HEK293 (cell line): ENCODE measurements at regions not wholly inside any gene's neighbourhood (a gene's known extent, or its start where the extent isn't known, plus 50 kb on each side); places are given as distances from the start of the nearest gene placed in this dataset.
"Not testable (repeated sequence)": the region's sequence is repeated elsewhere in the genome, so short reads cannot be mapped to it uniquely, and the experiment has no call there.

Source experiments
- CTCF ChIA-PET: fragments of 350-600 bp; formaldehyde crosslinking; extraction: SDS; loops from one replicate; lab custom pipeline; 2021; ENCODE audit warnings: antibody characterized with exemption; lab: Yijun Ruan, JAX
- POLR2A ChIA-PET: fragments of 300-600 bp; formaldehyde crosslinking; extraction: SDS; loops from one replicate; lab custom pipeline; 2020; ENCODE audit warnings: antibody characterized with exemption, inconsistent platforms; lab: Yijun Ruan, JAX
- H3K27ac ChIP-seq: fragments of 200-500 bp; sonication (Bioruptor generic); 2 replicates; pipeline ENCODE4 v1.5.1; 2014; ENCODE audit warnings: low read depth, low read length, control low read depth, inconsistent platforms; ENCODE audit errors: extremely low read depth
- H3K36me3 ChIP-seq, 2 experiments: fragments of 200-500 bp in 1 of 2; sonication (Bioruptor generic) in 1 of 2; 1 replicate in 1 of 2; 2 replicates in 1 of 2; pipeline ENCODE4 v1.5.1; 2014 to 2017; ENCODE audit warnings: inconsistent platforms in 2 of 2, low read length in 2 of 2; ENCODE audit not compliant: control insufficient read depth in 2 of 2, insufficient read depth in 1 of 2
- H3K4me1 ChIP-seq: fragments of 200-500 bp; sonication (Bioruptor generic); 2 replicates; pipeline ENCODE4 v1.5.1; 2014; ENCODE audit warnings: mild to moderate bottlenecking, low read length, inconsistent platforms; ENCODE audit not compliant: control insufficient read depth, insufficient read depth
- H3K4me3 ChIP-seq: 2 replicates; pipeline ENCODE4 v1.5.1; 2011; ENCODE audit warnings: low read depth, mild to moderate bottlenecking, control low read depth, low read length, moderate library complexity
- H3K9me3 ChIP-seq: fragments of 200-500 bp; sonication (Bioruptor generic); 2 replicates; pipeline ENCODE4 v1.5.1; 2014; ENCODE audit warnings: low read depth, low read length, inconsistent platforms; ENCODE audit not compliant: control insufficient read depth, insufficient read depth
- KLF7 ChIP-seq: fragments of 450-650 bp; formaldehyde crosslinking; IDR thresholded peaks from 2 replicates; pipeline ENCODE4 v1.5.1; 2016; ENCODE audit warnings: missing biosample characterization, missing genetic modification characterization, borderline replicate concordance
- MZF1 ChIP-seq: fragments of 450-650 bp; formaldehyde crosslinking; IDR thresholded peaks from 2 replicates; pipeline ENCODE4 v1.5.1; 2017; ENCODE audit warnings: missing biosample characterization, missing genetic modification characterization, borderline replicate concordance
- ZNF133 ChIP-seq: fragments of 450-650 bp; formaldehyde crosslinking; IDR thresholded peaks from 2 replicates; pipeline ENCODE4 v1.5.1; 2016; ENCODE audit warnings: missing biosample characterization, missing genetic modification characterization
- ZNF146 ChIP-seq: fragments of 450-650 bp; formaldehyde crosslinking; IDR thresholded peaks from 2 replicates; pipeline ENCODE4 v1.5.1; 2016; ENCODE audit warnings: missing biosample characterization, missing genetic modification characterization
- ZNF324 ChIP-seq: fragments of 450-650 bp; formaldehyde crosslinking; IDR thresholded peaks from 2 replicates; pipeline ENCODE4 v1.5.1; 2016; ENCODE audit warnings: missing biosample characterization, missing genetic modification characterization
- ZNF501 ChIP-seq: fragments of 450-650 bp; formaldehyde crosslinking; IDR thresholded peaks from 2 replicates; pipeline ENCODE4 v1.5.1; 2016; ENCODE audit warnings: missing biosample characterization, missing genetic modification characterization
- ZNF530 ChIP-seq: fragments of 450-650 bp; formaldehyde crosslinking; IDR thresholded peaks from 2 replicates; pipeline ENCODE4 v1.5.1; 2016; ENCODE audit warnings: low read depth, missing biosample characterization, missing genetic modification characterization
- ZNF571 ChIP-seq: fragments of 450-650 bp; formaldehyde crosslinking; IDR thresholded peaks from 2 replicates; pipeline ENCODE4 v1.5.0; 2017; ENCODE audit warnings: missing biosample characterization, missing genetic modification characterization
- ZNF645 ChIP-seq: fragments of 450-650 bp; formaldehyde crosslinking; IDR thresholded peaks from 2 replicates; pipeline ENCODE4; 2016; ENCODE audit warnings: missing biosample characterization, missing genetic modification characterization
- ZNF660 ChIP-seq: fragments of 450-650 bp; IDR thresholded peaks from 2 replicates; pipeline ENCODE4 v1.5.1; 2018; ENCODE audit warnings: missing biosample characterization, mild to moderate bottlenecking, missing genetic modification characterization
- ZNF664 ChIP-seq: fragments of 450-650 bp; formaldehyde crosslinking; IDR thresholded peaks from 2 replicates; pipeline ENCODE4 v1.5.1; 2016; ENCODE audit warnings: missing biosample characterization, missing genetic modification characterization
- ZNF677 ChIP-seq: fragments of 450-650 bp; IDR thresholded peaks from 2 replicates; pipeline ENCODE4 v1.5.0; 2018; ENCODE audit warnings: missing biosample characterization, mild to moderate bottlenecking, missing genetic modification characterization, moderate library complexity
- ZNF776 ChIP-seq: fragments of 450-650 bp; formaldehyde crosslinking; IDR thresholded peaks from 2 replicates; pipeline ENCODE4 v1.5.0; 2017; ENCODE audit warnings: missing biosample characterization, missing genetic modification characterization, borderline replicate concordance
- ZNF792 ChIP-seq: fragments of 450-650 bp; formaldehyde crosslinking; IDR thresholded peaks from 2 replicates; pipeline ENCODE4 v1.5.1; 2016; ENCODE audit warnings: missing biosample characterization, missing genetic modification characterization
- ZSCAN18 ChIP-seq: fragments of 450-650 bp; formaldehyde crosslinking; IDR thresholded peaks from 2 replicates; pipeline ENCODE4 v1.5.1; 2016; ENCODE audit warnings: missing biosample characterization, missing genetic modification characterization
- TF ChIP-seq, protein P1 (sequence below): fragments of 450-650 bp; formaldehyde crosslinking; IDR thresholded peaks from 2 replicates; pipeline ENCODE4 v1.5.1; 2016; ENCODE audit warnings: missing biosample characterization, missing genetic modification characterization, low read depth

DNA sequence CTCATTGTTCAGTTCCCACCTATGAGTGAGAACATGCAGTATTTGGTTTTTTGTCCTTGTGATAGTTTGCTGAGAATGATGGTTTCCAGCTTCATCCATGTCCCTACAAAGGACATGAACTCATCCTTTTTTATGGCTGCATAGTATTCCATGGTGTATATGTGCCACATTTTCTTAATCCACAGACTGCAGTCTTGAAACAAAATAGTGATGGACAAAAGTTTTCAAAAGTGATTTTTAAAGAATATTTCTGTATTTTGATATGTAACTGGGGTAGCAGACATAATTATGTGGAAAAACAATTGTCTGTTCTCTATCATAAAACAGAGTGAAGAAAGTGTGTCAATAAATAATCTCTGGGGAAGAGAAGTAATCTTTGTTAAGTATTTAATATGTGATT, 148.2 kb downstream of the PDCD6IP start:
- POLR2A ChIA-PET, H3K9me3 ChIP-seq, H3K36me3 ChIP-seq, H3K4me3 ChIP-seq, H3K27ac ChIP-seq, CTCF ChIA-PET, H3K4me1 ChIP-seq: not testable (repeated sequence)
- 0 out of 2 replicates have a peak, but pooled peaks have one; percentile 21 for TF ChIP-seq ZNF146 (tag by site-specific recombination)

- POLR2A ChIA-PET = no interaction called here
- TF ChIP-seq ZNF571 (tag by site-specific recombination) (no peak), ZSCAN18 (no peak), KLF7 (no peak), MZF1 (tag by site-specific recombination) (no peak), ZNF645 (tag by site-specific recombination) (no peak), ZNF792 (tag by site-specific recombination) (no peak), ZNF776 (tag by site-specific recombination) (no peak), ZNF664 (tag by site-specific recombination) (no peak), ZNF530 (no peak), ZNF660 (tag by site-specific recombination) (no peak)
- TF ChIP-seq, protein P1, sequence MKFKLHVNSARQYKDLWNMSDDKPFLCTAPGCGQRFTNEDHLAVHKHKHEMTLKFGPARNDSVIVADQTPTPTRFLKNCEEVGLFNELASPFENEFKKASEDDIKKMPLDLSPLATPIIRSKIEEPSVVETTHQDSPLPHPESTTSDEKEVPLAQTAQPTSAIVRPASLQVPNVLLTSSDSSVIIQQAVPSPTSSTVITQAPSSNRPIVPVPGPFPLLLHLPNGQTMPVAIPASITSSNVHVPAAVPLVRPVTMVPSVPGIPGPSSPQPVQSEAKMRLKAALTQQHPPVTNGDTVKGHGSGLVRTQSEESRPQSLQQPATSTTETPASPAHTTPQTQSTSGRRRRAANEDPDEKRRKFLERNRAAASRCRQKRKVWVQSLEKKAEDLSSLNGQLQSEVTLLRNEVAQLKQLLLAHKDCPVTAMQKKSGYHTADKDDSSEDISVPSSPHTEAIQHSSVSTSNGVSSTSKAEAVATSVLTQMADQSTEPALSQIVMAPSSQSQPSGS = no peak
- CTCF ChIA-PET = no interaction called here
- no peak overlapping the region for H3K4me3 ChIP-seq
- no peaks in the 10 kb centered on the region for H3K36me3 ChIP-seq
- H3K27ac ChIP-seq = no peak overlapping the region
- no peaks in the 10 kb centered on the region for H3K4me1 ChIP-seq
- H3K9me3 ChIP-seq = no peaks in the 10 kb centered on the region
These were observed 149.1 kb downstream of the PDCD6IP start for GRCh38 chr3:33947272-33948195.

GRCh38 chr3:33949074-33949473, 150.6 kb downstream of the PDCD6IP start:
- POLR2A ChIA-PET = no interaction called here
- no peak for TF ChIP-seq ZNF324
- TF ChIP-seq ZNF677 (tag by site-specific recombination) = no peak
- no peak for TF ChIP-seq ZNF645 (tag by site-specific recombination)
- no peak for TF ChIP-seq ZNF501 (tag by site-specific recombination)
- no peak for TF ChIP-seq ZNF133 (tag by site-specific recombination)

More at GRCh38 chr3:33949074-33949473, 150.6 kb downstream of the PDCD6IP start:
- no peak overlapping the region for H3K27ac ChIP-seq
- H3K9me3 ChIP-seq = no peaks in the 10 kb centered on the region
- H3K4me3 ChIP-seq = no peak overlapping the region
- CTCF ChIA-PET = interaction anchor here (0.5 kb wide), 2 partner anchors 65 to 291 kb away, joined by 4 read pairs; no protein-coding TSS in a partner anchor
- H3K4me1 ChIP-seq = no peaks in the 10 kb centered on the region
- no peaks in the 10 kb centered on the region for H3K36me3 ChIP-seq
